ENCODE measurements at regions not wholly inside any gene's neighbourhood (a gene's known extent, or its start where the extent isn't known, plus 50 kb on each side); places are given as distances from the start of the nearest gene placed in this dataset.

GRCh38 chr22:25368271-25368670 is 148.8 kb downstream of the CRYBB2 start:
- no peak for ATAC-seq

GRCh38 chr22:25369041-25369440 is 149.6 kb downstream of the CRYBB2 start:
- ATAC-seq = no peak

GRCh38 chr22:25370322-25370721 is 150.9 kb downstream of the CRYBB2 start:
- ATAC-seq = no peak

- no peak for ATAC-seq
Observed at GRCh38 chr22:25372000-25372595, 152.7 kb downstream of the CRYBB2 start.

- ATAC-seq = no peak
Observed at GRCh38 chr22:25373961-25374360, 154.5 kb downstream of the CRYBB2 start.

- no peak for ATAC-seq
Observed at GRCh38 chr22:25374869-25375268, 155.4 kb downstream of the CRYBB2 start.

- ATAC-seq = no peak
Observed at GRCh38 chr22:25375683-25376082, 156.2 kb downstream of the CRYBB2 start.

GRCh38 chr22:25377699-25378098 is 158.3 kb downstream of the CRYBB2 start:
- ATAC-seq = no peak

- ATAC-seq = no peak
Observed at GRCh38 chr22:25380122-25380747, 160.8 kb downstream of the CRYBB2 start.

- no peak for ATAC-seq
Observed at GRCh38 chr22:25382762-25383161, 163.3 kb downstream of the CRYBB2 start.

- ATAC-seq = no peak
Observed at GRCh38 chr22:25383278-25383820, 163.9 kb downstream of the CRYBB2 start.

- no peak for ATAC-seq
Observed at GRCh38 chr22:25383892-25384291, 164.5 kb downstream of the CRYBB2 start.

GRCh38 chr22:25386538-25386884 is 167.1 kb downstream of the CRYBB2 start:
- no peak for ATAC-seq

- ATAC-seq = no peak
Observed at GRCh38 chr22:25388415-25388814, 169.0 kb downstream of the CRYBB2 start.

GRCh38 chr22:25388866-25389540 is 169.6 kb downstream of the CRYBB2 start:
- no peak for ATAC-seq

GRCh38 chr22:25389541-25389919 is 170.1 kb downstream of the CRYBB2 start:
- no peak for ATAC-seq

GRCh38 chr22:25390297-25391240 is 171.1 kb downstream of the CRYBB2 start:
- no peak for ATAC-seq

GRCh38 chr22:25392584-25392983 is 171.9 kb upstream of the GRK3 start:
- no peak for ATAC-seq

GRCh38 chr22:25393121-25393805 is 171.2 kb upstream of the GRK3 start:
- no peak for ATAC-seq

GRCh38 chr22:25395468-25395867 is 169.0 kb upstream of the GRK3 start:
- ATAC-seq = no peak

GRCh38 chr22:25395915-25396314 is 168.6 kb upstream of the GRK3 start:
- no peak for ATAC-seq

GRCh38 chr22:25396615-25397200 is 167.8 kb upstream of the GRK3 start:
- ATAC-seq = no peak
